SU-DHL-6 (cell line): ENCODE measurements at regions not wholly inside any gene's neighbourhood (a gene's known extent, or its start where the extent isn't known, plus 50 kb on each side); places are given as distances from the start of the nearest gene placed in this dataset.

Experiments
- CTCF ChIP-seq: fragments of 200-600 bp; sonication (generic); IDR thresholded peaks from one replicate; pipeline ENCODE4 v1.5.1; 2017; ENCODE audit warnings: antibody characterized with exemption, mild to moderate bottlenecking, low read length, moderate library complexity; ENCODE audit not compliant: insufficient read depth, poor library complexity, severe bottlenecking
- EZH2phosphoT487 ChIP-seq: fragments of 200-600 bp; sonication (generic), shearing (Covaris generic); conservative IDR thresholded peaks from 2 replicates; pipeline ENCODE4 v1.6.1; 2018; ENCODE audit warnings: mild to moderate bottlenecking, antibody characterized with exemption, low read length, moderate library complexity, mixed read lengths

DNA sequence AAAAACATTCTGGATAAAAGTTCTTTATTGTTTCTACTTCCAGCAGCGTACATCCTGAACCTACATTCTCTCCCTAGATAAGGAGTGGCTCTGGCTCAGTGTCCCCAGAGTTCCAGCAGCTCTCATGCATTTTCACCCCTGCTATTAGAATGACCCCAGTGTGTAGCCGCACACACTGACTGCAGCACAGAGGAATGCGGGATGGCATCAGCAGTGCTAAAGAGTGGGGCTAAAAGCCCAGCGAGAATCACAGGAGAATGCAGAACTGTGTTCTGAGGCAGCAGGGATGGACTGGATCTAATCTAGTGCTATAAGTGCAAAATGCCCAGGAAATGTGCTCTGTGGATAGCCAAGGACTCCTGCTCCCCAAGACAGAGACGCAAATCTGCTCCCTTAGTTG is 66.4 kb upstream of the TJP1 start:
- no peak for TF ChIP-seq EZH2phosphoT487
- no peak for TF ChIP-seq CTCF
